Lung microvascular endothelial cell (primary cell): ENCODE measurements at regions not wholly inside any gene's neighbourhood (a gene's known extent, or its start where the extent isn't known, plus 50 kb on each side); places are given as distances from the start of the nearest gene placed in this dataset.
"Not testable (repeated sequence)": the region's sequence is repeated elsewhere in the genome, so short reads cannot be mapped to it uniquely, and the experiment has no call there.

Experiments
- DNase-seq, 2 donors: peaks; one replicate each; pipeline versions ENCODE4 v3.0.0 to v3.0.0-alpha.2; 2010; ENCODE audit warnings: low read depth in 2 of 2

DNA sequence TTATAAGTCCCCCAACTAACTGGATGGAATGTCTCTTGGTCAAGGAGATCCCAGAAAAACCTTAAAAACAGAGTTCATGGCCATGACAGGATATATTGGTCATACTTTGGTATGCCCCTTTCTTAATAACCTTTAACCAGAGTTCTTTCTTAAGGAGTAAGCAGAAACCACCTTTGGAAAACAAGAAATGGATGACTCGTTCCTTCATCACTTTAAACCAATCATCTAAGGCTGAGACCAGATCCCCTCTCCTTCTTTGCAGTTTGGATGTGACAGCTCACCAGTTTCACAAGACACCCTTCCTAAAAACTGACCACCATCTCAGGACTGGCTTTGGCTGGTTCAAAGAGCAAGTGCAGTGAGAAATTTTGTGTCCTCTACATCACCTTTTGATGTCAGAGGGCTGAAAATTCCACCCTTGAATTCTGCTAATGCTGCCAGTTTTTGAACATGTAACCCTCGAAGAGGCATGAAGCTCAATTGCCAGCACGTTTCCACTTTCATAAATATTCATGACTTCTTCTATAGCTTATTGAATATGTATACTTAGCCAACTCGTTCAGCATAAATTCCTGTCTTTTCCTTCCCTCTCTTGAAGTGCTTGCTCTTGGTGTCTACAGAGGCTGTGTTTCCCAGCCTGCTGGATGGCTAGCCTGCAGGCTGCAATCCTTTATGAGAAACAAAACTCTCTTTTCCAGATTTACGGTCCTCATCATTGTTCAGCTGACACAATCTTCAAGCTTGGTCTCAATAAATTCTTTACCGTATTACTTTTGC, 1323.5 kb upstream of the TMEFF2 start:
- DNase-seq: no peak

DNA sequence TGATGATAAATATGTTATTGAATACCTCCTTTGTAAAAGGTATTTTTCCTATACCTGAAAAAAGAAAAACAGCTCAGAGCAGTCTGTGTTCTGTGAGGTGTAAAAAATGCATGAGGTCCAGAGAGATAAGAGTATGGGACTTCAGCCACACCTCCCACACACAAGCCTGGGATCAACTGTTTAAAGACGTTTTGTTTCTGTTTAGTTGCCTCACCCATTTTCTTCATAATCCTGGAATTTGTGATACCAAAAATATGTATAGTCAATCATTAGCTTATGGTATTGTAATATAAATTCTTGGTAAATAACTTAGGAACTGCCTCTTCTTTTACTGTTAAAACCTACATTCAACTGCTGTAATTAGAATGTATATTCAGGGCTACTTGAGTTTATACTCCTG, 1322.9 kb upstream of the TMEFF2 start:
- DNase-seq: no peak

DNA sequence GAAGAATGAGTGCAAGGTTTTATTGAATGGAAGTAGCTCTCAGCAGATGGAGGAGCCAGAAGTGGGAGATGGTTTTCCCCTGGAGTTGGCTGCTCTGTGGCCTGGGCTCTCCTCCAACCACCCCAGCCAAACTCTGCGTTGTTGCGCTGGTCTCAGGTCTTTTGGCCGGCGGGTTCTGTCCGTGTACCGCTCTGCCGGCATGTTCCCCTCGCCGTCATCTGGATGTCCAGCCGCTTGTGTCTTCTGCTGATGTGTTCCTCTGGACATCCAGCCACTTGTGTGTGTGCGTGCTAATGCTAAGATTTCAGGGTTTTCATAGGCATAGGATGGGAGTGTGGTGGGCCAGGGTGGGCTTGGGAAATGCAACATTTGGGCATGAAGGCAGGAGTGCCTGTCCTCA, 1311.3 kb upstream of the TMEFF2 start:
- no peak for DNase-seq

DNA sequence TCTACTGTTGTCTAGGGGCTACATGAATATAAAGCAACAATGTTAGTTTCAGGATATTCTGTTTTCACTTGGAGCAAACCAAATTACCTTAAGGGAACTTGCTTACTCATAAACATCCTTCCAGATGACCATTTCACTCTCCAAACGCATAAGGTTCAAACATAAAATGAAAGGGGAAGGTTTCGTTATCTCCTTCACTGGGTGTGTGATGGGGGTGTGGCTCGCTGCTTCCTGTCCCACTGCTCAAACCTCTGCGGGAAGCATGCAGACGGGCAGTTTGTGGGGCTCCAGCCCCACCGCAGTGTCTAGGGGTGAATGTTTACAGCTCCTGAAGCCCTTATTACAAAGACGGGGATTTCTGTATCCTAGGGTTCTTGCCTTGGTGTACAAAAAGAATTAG, 1310.9 kb upstream of the TMEFF2 start:
- DNase-seq: no peak

DNA sequence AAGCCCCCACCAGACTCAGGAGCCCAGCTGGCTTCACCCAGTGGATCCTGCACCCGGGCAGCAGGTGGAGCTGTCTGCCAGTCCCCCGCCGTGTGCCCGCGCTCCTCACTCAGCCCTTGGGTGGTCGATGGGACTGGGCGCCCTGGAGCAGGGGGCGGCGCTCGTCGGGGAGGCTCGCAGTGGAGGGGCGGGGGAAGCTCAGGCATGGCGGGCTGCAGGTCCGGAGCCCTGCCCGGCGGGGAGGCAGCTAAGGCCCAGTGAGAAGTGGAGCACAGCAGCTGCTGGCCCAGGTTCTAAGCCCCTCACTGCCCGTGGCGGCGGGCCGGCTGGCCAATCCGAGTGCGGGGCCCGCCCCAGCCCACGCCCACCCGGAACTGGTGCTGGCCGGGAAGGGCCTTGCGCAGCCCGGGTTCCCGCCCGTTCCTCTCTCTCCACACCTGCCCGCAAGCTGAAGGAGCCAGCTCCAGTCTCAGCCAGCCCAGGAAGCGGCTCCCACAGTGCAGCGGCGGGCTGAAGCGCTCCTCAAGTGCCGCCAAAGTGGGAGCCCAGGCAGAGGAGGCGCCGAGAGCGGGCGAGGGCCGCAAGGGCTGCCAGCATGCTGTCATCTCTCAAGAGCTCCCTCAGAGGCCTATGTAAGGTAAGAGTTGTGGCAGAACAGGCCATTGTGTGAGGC, 1307.8 kb upstream of the TMEFF2 start:
- DNase-seq: no peak

DNA sequence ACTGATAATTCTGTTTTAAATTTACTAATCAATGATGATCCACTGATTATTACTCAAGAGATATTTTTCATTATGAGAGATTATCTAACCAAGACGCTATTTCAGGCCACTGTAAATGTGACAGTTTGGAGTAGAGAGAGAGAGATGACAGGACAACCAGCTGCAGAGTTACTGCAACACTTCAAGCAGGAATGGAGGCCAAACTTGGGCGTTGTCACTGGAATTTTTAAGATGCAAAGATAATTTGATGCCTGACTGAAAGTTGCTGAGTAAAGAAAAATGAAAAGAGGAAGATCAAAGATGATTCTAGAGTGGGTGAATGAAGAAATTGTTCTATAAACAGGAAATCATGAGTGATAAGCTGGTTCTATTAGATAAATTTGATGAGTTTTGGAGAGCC, 1302.1 kb upstream of the TMEFF2 start:
- no peak for DNase-seq

DNA sequence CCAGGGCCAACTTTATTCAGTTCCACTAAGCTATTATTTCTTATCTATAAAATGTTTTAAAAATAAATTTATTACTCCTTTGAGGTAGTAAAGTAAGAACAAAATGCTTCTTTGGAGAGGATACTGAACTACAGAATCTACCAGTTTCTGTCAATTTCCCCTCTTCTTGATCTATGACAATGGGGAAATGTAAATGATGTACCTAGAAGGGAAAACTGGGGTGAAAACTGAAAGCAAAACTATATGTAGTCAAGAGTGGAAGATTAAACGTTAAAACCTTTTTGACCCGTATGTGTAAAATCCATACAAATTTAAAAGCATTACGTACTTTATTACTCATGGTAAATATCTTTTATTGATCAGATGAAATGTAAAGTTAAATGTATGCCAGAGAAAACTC, 1287.8 kb upstream of the TMEFF2 start:
- no peak for DNase-seq

DNA sequence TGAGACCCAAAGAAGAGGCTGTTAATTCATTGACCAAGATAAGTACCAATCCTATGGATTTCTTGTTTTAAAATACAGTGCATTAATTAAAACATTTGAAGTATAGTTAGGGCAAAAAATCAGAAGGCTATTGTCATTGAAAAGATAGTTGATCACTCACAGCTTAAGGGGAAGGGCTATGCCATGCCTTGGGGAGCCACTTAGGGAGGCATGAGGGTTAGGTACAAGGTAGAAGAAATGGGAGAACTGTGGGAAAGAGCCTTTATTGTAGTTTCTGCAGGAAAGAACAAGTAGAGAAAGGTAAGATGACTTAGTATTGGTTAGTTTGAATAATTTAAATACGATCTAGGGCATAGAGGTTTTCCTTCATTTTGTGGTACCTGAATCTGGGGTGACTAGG, 1285.5 kb upstream of the TMEFF2 start:
- no peak for DNase-seq

DNA sequence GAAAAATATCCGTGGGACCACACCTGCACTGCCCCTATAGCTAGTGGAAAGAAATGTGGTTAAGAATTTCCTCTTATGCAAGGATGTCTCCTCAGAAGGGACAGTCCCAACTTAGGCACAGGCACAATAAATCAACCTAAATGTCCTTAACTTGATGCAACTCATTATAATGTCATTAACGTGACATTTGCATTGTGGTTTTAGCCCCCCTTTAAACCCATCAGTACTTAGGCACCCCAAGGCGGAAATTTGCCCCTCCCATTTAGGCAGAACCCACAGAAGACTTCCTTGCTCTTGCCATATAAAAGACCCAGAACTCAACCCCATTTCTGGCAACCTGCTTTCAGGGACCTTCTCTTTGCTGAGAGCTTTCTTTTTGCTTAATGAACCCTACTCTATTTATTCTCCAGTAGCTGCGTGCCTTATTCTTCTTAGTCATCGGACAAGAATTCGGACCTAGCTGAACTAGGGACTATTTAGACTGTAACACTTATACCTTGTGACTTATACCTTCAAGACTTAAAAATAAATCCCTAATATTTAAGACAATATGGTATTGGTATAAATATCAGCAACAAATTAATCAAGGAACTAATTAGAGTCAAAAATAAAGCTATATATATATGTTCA, 1281.6 kb upstream of the TMEFF2 start:
- no peak for DNase-seq

DNA sequence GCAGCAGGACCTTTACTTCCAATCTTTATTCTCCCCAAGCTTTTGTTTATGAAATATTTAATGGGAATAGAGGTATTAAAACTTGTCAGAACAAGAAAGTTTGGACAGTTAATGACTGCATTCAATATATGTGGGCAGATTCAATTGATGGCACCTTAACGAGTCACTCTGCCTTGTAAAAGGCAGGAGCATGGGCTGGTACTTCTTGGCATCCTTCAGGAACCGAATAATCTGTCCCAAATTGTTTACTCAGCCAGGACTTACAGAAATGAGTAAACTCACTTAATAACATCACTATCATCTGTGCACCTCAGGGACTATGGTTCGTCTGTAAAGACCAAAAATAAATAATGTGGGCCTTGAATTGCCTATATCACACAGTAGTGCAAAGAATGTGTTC, 1280.3 kb upstream of the TMEFF2 start:
- no peak for DNase-seq

DNA sequence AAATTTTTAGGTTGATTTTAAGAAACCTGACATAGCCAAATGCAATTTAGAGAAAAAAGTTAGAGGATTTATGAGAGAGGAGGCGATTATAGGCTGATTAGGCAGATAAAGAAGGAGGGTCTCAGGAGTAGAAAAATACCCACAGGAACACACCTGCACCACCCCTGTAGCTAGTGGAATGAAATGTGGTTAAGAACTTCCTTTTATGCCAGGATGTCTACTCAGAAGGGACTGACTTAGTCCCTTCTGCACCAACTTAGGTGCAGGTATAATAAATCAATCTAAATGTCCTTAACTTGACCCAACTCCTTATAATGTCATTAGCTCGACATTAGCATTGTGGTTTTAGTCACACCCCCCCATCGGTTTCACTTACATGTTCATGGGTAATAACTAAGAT, 1274.5 kb upstream of the TMEFF2 start:
- no peak for DNase-seq

DNA sequence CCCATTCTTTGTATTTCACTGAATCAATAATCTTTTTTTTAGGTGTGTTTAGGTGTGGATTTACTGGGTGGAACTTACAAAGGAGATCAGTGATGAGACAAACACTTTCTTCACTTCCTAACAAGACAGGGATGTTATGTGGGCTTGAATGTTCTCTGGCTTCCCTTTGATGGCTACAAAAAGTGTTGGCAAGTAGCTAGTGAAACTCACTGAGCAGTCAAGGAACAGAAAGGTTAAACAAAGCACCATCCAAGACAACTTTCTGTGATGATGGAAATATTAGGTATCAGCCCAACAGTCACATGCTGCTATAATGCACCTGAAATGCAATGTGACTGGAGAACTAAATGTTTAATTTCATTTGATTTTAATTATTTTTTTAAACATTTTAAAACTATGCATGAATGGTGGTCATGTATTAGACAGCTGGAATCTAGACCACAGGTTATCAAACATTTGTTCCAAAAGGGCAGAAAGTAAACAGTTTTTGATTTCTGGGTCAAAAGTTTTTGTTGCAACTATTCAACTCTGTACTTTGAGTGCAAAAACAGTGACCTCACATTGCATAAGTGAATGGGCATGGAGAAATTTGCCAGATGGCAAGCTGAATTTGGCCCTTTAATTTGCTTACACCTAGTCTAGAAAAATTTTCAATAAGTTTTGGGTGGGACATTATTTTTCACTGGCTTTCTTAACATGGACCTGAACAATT, 1272.7 kb upstream of the TMEFF2 start:
- DNase-seq: no peak

DNA sequence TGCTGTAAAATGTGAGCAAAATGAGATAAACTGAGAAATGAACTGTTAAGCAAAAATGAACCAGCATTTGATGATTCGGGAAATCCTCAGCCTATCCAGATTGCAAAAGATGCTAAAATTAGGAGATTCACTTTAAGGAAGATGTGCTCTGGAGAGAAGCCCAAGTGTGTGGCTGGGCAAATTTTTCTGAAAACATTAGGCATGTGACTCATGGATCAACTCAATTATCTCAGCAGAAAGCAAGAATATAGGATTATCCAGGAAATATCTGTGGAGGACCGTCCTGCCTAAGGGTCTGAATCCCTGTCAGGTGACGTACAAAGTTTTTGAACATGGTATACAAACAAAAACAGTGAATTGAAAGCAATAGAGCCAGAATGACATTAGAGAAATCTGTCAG, 1268.3 kb upstream of the TMEFF2 start:
- no peak for DNase-seq

DNA sequence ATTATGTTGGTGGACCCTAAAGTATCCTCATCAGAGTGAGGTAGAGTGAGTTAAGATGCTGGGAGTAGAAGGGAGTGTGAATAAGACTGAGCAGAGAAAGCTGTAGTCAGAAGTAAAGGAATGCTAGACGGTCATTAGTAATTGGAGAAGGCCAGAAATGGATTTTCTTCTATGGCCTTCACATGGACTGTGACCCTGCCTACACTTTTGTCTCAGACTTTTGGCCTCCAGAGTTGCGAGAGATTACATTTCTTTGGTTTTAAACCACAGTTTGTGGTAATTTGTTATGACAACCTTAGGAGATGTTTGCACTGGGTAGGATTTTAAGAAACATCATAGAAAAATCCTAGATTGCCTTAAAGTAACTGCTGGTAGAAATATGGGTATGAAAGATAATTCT, 1267.7 kb upstream of the TMEFF2 start:
- no peak for DNase-seq

DNA sequence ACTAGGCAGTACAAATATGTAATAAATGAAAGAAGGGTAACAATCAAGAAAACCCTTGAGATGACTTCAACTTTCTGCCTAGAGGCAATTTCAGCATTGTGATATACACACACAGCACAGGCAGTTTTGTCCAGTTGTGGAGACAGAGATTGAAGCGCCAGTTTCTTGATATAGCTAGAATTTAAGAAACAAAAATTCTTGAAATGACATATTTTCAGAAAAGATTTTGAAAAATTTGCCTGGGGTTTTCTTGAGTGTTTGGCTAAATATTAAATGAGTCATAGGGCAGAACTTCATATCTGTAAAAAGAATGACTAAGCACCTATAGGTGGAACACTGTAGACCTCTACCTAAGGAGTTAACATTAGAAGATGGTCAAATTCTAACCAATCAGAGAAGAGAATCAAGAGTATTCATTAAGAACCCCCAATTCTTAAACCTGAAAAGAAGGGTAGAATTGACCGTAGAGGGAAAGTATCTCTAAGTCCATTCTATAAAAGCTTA, 1266.8 kb upstream of the TMEFF2 start:
- DNase-seq: no peak

DNA sequence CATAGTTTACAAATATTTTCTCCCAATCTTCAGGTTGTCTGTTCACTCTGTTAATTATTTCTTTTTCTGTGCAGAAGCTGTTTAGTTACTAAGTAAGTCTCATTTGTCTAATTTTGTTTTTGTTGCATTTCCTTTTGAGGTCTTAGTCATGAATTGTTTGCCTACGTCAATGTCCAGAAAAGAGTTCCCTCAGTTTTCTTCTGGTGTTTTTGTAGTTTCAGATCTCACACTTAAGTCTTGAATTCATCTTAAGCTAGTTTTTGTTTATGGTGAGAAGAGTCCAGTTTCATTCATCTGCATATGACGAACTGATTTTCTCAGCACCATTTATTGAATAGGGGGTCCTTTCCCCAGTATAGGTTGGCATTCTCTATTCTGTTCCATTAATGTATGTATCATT, 1252.2 kb upstream of the TMEFF2 start:
- no peak for DNase-seq

DNA sequence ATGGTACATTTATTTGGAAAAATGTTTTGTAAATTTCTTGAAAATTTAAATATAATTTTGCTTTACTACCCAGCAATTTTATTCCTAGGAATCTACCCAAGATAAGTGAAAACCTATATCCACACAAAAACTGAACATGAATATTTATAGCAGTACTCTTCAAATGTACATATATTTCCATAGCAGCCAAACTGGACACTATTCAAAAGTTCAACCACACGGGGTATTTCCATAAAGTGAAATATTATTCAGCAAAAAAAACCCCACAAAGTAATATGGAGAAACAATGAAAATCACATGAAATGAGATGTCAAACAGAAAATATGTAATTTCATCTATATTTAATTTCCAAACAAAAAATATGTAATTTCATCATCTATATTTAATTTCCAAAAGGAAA, 1247.6 kb upstream of the TMEFF2 start:
- no peak for DNase-seq

DNA sequence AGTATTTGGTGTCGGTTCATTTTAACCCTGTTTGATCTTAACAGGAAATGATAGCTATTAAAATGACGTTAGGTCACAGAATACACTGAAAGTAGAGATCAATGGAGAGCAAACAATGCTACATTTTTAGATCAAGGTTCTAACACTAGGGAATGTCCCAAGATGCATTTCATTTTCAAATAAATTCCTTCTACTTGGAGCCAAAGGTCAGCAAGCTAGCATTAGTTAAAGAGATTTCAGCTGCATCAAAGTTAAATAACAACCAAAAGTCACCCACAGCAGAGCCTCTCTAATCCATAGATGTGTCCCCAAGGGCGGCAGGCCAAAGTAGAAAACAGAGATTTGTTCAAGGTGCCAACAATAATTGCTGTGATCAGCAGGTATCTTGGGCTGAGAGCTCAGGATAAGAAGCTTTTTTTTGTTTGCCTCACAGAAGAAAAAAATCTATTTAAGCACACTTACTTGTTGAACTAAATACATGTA, 1233.6 kb upstream of the TMEFF2 start:
- no peak for DNase-seq

DNA sequence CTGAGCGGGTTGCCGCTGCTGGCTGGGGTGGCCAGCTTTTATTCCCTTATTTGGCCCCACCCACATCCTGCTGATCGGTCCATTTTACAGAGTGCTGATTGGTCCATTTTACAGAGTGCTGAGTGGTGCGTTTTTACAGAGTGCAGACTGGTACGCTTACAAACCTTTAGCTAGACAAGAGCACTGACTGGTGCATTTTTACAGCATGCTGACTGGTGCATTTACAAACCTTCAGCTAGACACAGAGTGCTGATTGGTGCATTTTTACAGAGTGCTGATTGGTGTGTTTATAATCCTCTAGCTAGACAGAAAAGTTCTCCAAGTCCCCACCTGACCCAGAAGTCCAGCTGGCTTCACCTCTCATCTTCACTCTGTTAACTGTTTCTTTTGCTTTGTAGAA, 1217.6 kb upstream of the TMEFF2 start:
- DNase-seq: not testable (repeated sequence)

DNA sequence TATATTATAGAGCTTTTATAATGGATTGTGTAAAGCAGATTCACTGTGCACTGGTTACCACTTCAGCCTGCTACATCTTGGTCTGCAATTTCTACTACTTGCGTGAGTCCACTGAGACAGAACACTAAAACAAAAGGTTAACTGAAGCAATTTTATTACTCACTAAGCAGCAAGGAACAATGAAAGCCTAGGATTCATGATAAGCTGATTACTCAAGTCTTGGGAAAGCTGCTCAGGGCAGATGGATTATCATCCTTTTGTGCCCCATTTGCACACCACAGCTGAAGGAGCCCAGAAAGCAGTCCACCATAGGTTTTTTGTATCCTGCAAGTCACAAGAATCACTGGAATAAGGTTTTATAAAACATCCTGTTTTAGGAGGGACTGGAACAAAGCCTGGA, 1215.2 kb upstream of the TMEFF2 start:
- no peak for DNase-seq

DNA sequence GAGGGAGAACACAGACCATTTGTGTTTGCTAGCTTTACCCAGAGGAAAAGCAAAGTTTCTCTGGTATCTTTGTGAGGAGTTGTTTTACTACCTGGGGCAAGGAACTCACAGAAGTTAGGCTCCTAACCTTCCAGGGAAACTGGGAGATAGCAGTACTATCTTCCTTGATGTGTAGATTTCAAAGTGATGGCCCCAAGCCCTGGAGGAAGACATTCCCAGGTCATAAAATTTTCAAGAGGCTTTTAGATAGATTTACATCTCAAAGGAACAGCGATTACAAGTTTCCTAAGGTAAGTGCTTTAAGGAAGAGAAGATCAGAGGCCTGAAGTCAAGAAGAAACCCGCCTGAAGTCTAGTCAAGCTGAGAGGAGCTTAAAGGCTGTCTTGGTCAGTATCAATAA, 1187.8 kb upstream of the TMEFF2 start:
- no peak for DNase-seq

DNA sequence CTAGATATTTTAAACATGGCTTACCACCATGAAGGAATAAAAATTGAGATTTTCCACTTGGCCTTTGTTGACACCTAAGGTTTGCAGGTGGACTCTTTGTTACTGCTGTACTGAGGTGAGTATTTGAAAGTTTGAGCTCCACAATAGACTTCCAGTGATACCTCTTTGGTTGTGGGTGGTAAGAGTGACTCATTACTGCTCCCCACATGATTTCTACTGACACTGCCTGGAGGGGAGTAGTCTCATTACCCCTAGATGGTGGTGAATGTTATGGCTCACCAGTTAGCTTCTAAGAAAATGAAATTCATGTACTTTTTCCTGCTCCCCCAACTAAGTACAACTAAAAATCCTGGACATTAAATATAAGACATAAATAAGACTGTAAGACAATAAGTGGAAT, 1183.1 kb upstream of the TMEFF2 start:
- DNase-seq: no peak
